ENCODE measurements at regions not wholly inside any gene's neighbourhood (a gene's known extent, or its start where the extent isn't known, plus 50 kb on each side); places are given as distances from the start of the nearest gene placed in this dataset.

GRCh38 chr9:1331546-1332038 lies 281.4 kb downstream of the DMRT2 start:
- no peak for TF ChIP-seq CTCF (IDR thresholded peaks at IDR 0.05; ENCODE audit: control insufficient read depth, extremely low read depth, insufficient read depth)
- no peak overlapping the region for H3K4me3 ChIP-seq (ENCODE audit: low read depth, low read length)
- DNase-seq (ENCODE audit: low read depth) = no peak

GRCh38 chr9:1332156-1332555 lies 282.0 kb downstream of the DMRT2 start:
- DNase-seq (ENCODE audit: low read depth) = no peak
- TF ChIP-seq CTCF (IDR thresholded peaks at IDR 0.05; ENCODE audit: control insufficient read depth, extremely low read depth, insufficient read depth) = no peak
- H3K4me3 ChIP-seq (ENCODE audit: low read depth, low read length) = no peak overlapping the region

DNA sequence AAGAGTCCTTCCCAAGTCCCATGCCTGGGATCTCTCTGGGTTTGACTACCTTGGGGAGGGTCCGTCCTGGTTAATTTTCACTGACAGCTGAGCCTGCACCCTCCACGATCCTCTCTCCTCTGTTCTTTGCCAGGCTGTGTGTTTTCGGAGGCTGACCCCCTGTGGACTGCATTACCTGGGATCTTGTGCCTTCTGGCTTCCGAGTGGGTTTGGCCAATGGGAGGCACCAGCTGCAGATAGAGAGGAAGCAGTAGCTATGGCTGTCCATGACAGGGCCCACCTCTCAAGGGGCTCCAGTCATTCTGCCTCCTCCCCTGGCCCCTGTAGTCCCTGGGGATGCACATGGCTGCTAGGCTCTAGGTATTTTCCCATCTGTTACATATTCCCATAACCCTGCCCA lies 285.0 kb downstream of the DMRT2 start:
- no peak overlapping the region for H3K4me3 ChIP-seq (ENCODE audit: low read depth, low read length)
- DNase-seq (ENCODE audit: low read depth) = no peak
- TF ChIP-seq CTCF (IDR thresholded peaks at IDR 0.05; ENCODE audit: control insufficient read depth, extremely low read depth, insufficient read depth) = no peak

DNA sequence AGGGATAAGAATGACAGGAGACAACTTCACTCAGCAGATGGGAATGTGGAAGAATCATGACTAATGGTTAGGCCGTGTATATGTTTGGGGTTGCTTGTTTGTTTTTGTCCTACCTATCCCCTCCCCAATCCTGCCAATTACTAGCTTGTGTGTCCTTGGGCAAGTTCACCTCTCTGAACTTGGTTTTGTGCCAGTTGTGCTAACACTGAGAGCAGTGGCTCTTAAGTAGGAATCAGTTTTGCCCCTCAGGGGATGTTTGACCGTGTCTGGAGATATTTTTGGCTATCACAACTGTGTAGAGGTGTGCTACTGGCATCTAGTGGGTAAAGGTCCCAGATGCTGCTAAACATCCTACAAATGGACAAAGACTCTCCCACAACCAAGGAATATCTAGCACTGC lies 287.0 kb downstream of the DMRT2 start:
- no peak for TF ChIP-seq CTCF (IDR thresholded peaks at IDR 0.05; ENCODE audit: control insufficient read depth, extremely low read depth, insufficient read depth)
- no peak overlapping the region for H3K4me3 ChIP-seq (ENCODE audit: low read depth, low read length)
- DNase-seq (ENCODE audit: low read depth) = no peak

- H3K4me3 ChIP-seq (ENCODE audit: low read depth, low read length) = no peak overlapping the region
- no peak for TF ChIP-seq CTCF (IDR thresholded peaks at IDR 0.05; ENCODE audit: control insufficient read depth, extremely low read depth, insufficient read depth)
- DNase-seq (ENCODE audit: low read depth) = no peak
Measured at GRCh38 chr9:1340390-1340789, 290.2 kb downstream of the DMRT2 start.

DNA sequence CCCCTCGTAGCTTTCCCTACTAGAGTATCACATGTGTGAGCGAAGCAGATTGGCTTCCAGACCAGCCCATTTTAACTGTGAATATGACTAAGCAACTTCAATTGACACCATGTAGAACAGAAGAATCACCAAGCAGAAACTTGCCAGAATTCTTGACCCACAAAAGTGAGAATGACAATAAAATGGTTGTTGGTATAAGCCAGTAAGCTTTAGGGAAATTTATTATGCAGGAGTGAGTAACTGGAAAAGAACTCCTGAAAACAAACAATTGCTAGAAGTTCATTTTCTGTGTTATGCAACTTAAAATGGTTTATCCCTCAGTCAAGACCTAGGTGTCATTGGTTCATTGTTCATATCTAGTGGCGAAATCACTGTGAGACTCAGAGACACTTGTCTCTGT lies 303.1 kb downstream of the DMRT2 start:
- no peak for TF ChIP-seq CTCF (IDR thresholded peaks at IDR 0.05; ENCODE audit: control insufficient read depth, extremely low read depth, insufficient read depth)
- DNase-seq (ENCODE audit: low read depth) = no peak
- H3K4me3 ChIP-seq (ENCODE audit: low read depth, low read length) = no peak overlapping the region

DNA sequence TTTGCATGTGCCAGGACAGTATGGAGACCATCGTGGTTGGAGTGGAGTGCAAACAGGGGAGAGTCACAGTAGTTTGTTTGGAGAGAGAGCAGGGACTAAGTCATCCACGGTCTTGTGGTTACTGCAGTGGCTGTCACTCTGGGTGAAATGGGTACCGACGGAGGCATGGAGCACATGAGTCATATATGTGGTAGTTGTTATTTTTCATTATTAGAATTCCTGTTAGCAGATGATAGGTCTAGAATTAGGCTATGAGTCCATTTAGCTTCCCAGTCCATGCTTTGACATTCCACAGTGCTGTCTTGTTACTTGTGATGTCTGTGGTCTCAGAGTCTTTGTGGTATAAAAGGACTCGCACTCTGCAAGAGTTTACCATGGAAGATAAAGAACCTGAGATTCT lies 303.9 kb downstream of the DMRT2 start:
- DNase-seq (ENCODE audit: low read depth) = no peak
- TF ChIP-seq CTCF (IDR thresholded peaks at IDR 0.05; ENCODE audit: control insufficient read depth, extremely low read depth, insufficient read depth) = no peak
- no peak overlapping the region for H3K4me3 ChIP-seq (ENCODE audit: low read depth, low read length)
